Activated T-helper 1 cell treated with anti-CD3 and anti-CD28 coated beads, Interleukin-12 subunit alpha, Interleukin-12 subunit beta, Interleukin-2, Interleukin-4 antibody, amounts not matched to agents 30 ng/mL and 10 ng/mL and 1 ng/mL, durations not matched to agents 14 hours and 24 hours and 36 hours (primary cell): ENCODE measurements at regions not wholly inside any gene's neighbourhood (a gene's known extent, or its start where the extent isn't known, plus 50 kb on each side); places are given as distances from the start of the nearest gene placed in this dataset.

ENCODE experiments used
- DNase-seq: peaks from one replicate; pipeline ENCODE4 v3.0.0; 2021; ENCODE audit warnings: low spot score
- H3K27ac Mint-ChIP-seq: one replicate; pipeline ENCODE4 v1.8.0; 2021; ENCODE audit warnings: mild to moderate bottlenecking, mixed read lengths
- H3K27me3 Mint-ChIP-seq: one replicate; pipeline ENCODE4 v1.8.0; 2022; ENCODE audit warnings: mild to moderate bottlenecking, moderate library complexity, mixed read lengths; ENCODE audit not compliant: insufficient read depth
- H3K36me3 Mint-ChIP-seq: one replicate; pipeline ENCODE4 v1.8.0; 2021; ENCODE audit warnings: low read depth, mixed read lengths
- H3K4me1 Mint-ChIP-seq: one replicate; pipeline ENCODE4 v1.8.0; 2021; ENCODE audit warnings: low read depth, mixed read lengths
- H3K4me3 Mint-ChIP-seq: one replicate; pipeline ENCODE4 v1.8.0; 2021; ENCODE audit warnings: mild to moderate bottlenecking, moderate library complexity, mixed read lengths
- H3K9me3 Mint-ChIP-seq: one replicate; pipeline ENCODE4 v1.8.0; 2021; ENCODE audit warnings: mixed read lengths
- intact Hi-C: fragments of 100-400 bp; cut with micrococcal nuclease; formaldehyde crosslinking; loops from one replicate; pipeline ENCODE4 v1.15.1; 2024

- no peak for DNase-seq
- peaks cover 5% of the 10 kb centered on the region for H3K4me1 Mint-ChIP-seq
- peaks cover 66% of the 10 kb centered on the region for H3K27me3 Mint-ChIP-seq
- H3K4me3 Mint-ChIP-seq, result peak overlapping the region; percentile 39
- no peak overlapping the region for H3K27ac Mint-ChIP-seq
- no peaks in the 10 kb centered on the region for H3K36me3 Mint-ChIP-seq
- intact Hi-C loops, result no loop called here
- H3K9me3 Mint-ChIP-seq, result no peaks in the 10 kb centered on the region
These were observed 159.6 kb upstream of the SIX2 start for GRCh38 chr2:45168711-45169338.

GRCh38 chr2:45167920-45168629 is 158.8 kb upstream of the SIX2 start:
- peaks cover 5% of the 10 kb centered on the region for H3K4me1 Mint-ChIP-seq
- intact Hi-C loops, result no loop called here
- H3K36me3 Mint-ChIP-seq, result no peaks in the 10 kb centered on the region

DNA sequence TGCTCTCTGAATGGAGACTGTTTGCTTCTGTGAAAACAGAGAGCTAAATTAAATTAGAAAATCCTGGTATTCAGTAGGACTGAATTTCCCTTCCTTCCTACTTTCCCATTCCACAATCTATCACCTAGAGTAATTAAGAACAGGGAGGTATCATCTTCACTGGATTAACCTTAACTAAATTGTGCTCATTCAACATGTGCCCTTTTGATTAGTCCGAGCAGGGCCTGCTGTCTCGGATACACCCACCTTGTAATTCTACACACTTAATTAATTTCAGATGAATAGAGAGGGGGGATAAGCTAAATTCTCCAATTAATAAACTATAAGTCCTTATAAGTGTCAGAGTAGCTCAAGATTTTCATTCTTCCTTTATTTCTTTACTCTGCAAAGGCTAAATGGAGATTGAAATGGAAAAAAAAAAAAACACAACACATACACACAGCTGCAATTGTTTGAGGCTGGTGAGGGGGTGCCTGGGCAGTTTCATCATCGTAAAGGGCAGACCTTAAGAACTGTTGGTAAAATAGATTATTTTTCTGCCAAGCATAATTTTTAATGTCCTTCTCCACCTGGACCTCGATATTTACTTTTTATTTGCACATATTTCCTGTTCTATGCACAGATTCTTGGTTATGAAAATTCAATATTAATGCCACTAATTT is 157.1 kb upstream of the SIX2 start:
- intact Hi-C loops, result no loop called here
- Mint-ChIP-seq H3K4me3 (no peak overlapping the region), H3K27me3 (peaks cover 64% of the 10 kb centered on the region), H3K27ac (no peak overlapping the region), H3K4me1 (peaks cover 5% of the 10 kb centered on the region), H3K9me3 (no peaks in the 10 kb centered on the region), H3K36me3 (no peaks in the 10 kb centered on the region)
- DNase-seq, result no peak

More at GRCh38 chr2:45167920-45168629, 158.8 kb upstream of the SIX2 start:
- no peak overlapping the region for H3K27ac Mint-ChIP-seq
- H3K4me3 Mint-ChIP-seq, result no peak overlapping the region
- no peak for DNase-seq
- H3K27me3 Mint-ChIP-seq, result peaks cover 67% of the 10 kb centered on the region
- H3K9me3 Mint-ChIP-seq, result no peaks in the 10 kb centered on the region

DNA sequence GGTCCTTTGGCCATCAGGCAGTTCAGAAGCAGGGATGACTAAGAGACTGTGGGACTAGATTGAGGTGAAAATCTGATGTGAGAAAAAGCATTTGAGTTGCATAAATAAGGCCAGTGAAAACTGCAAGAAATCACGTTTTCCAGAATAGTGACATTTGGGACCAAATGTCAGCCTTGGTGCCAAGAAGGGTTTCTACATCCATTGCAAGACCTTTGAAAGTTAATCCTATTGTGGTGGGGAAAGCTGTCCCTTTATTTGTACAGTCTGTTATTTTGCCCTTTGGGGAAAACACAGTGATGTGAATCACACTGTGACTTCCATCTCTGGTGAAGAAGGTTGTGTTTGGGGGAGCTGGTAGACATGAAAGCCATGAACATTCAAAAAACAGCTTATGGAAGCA is 153.5 kb upstream of the SIX2 start:
- intact Hi-C loops, result no loop called here
- Mint-ChIP-seq H3K27ac (no peak overlapping the region), H3K27me3 (peaks cover 49% of the 10 kb centered on the region), H3K9me3 (no peaks in the 10 kb centered on the region), H3K36me3 (no peaks in the 10 kb centered on the region), H3K4me1 (no peaks in the 10 kb centered on the region), H3K4me3 (no peak overlapping the region)
- DNase-seq, result no peak

- Mint-ChIP-seq H3K9me3 (no peaks in the 10 kb centered on the region), H3K27me3 (peaks cover 10% of the 10 kb centered on the region), H3K27ac (no peak overlapping the region), H3K4me1 (no peaks in the 10 kb centered on the region), H3K4me3 (no peak overlapping the region), H3K36me3 (no peaks in the 10 kb centered on the region)
- DNase-seq, result no peak
- intact Hi-C loops, result no loop called here
These were observed 147.4 kb upstream of the SIX2 start for GRCh38 chr2:45156605-45157004.

- no peak overlapping the region for H3K27ac Mint-ChIP-seq
- DNase-seq, result no peak
- H3K27me3 Mint-ChIP-seq, result peaks cover 8% of the 10 kb centered on the region
- intact Hi-C loops, result no loop called here
- no peaks in the 10 kb centered on the region for H3K36me3 Mint-ChIP-seq
- H3K4me3 Mint-ChIP-seq, result no peak overlapping the region
- H3K9me3 Mint-ChIP-seq, result no peaks in the 10 kb centered on the region
- no peaks in the 10 kb centered on the region for H3K4me1 Mint-ChIP-seq
These were observed 145.4 kb upstream of the SIX2 start for GRCh38 chr2:45154606-45155155.

GRCh38 chr2:45154144-45154543 is 144.9 kb upstream of the SIX2 start:
- no peaks in the 10 kb centered on the region for H3K36me3 Mint-ChIP-seq
- H3K27ac Mint-ChIP-seq, result no peak overlapping the region
- intact Hi-C loops, result no loop called here
- no peak for DNase-seq
- peaks cover 9% of the 10 kb centered on the region for H3K27me3 Mint-ChIP-seq
- H3K4me1 Mint-ChIP-seq, result no peaks in the 10 kb centered on the region
- no peak overlapping the region for H3K4me3 Mint-ChIP-seq
- no peaks in the 10 kb centered on the region for H3K9me3 Mint-ChIP-seq

DNA sequence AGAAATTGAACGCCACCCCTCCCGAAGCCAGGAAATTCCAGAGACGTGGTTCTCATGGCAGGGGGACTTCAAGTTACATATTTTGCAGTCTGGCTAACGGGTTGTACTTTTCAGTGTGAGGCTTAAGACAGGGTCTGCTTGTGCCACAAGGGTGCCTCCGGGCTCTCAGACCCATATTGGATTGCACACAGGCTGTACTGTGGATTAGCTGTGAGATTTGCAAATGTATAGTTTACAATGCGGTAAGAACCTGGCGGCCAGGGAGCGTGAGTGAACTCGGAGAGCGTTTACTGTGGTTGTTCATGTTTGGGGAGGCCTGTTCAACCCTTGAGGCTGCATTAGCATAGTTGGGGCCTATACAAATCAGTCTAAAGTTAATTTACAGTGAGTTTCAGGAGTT is 143.9 kb upstream of the SIX2 start:
- Mint-ChIP-seq H3K9me3 (no peaks in the 10 kb centered on the region), H3K27me3 (peaks cover 9% of the 10 kb centered on the region), H3K4me1 (no peaks in the 10 kb centered on the region), H3K27ac (no peak overlapping the region), H3K36me3 (no peaks in the 10 kb centered on the region), H3K4me3 (no peak overlapping the region)
- intact Hi-C loops, result no loop called here
- no peak for DNase-seq

DNA sequence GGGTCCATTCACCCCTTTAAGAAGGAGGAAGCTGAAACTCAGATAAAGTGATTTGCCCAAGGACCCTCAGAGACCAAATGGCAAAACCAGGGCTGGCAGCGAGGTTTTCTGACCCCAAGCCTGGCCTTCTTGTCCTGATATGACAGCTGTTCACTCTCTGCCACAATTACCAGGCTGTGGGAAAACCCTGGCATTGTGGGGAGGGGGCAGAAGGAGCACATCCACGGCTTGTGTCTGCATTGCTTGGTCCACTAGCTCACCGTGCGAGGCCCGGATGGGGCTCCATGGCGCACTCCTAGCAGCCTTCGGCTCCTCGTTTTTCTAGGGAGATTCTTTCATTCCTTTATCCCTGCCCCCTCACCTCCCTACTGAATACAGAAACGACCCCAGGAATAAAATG is 143.4 kb upstream of the SIX2 start:
- intact Hi-C loops, result no loop called here
- Mint-ChIP-seq H3K9me3 (no peaks in the 10 kb centered on the region), H3K27ac (no peak overlapping the region), H3K36me3 (no peaks in the 10 kb centered on the region), H3K4me3 (no peak overlapping the region), H3K27me3 (peaks cover 7% of the 10 kb centered on the region), H3K4me1 (no peaks in the 10 kb centered on the region)
- DNase-seq, result no peak

DNA sequence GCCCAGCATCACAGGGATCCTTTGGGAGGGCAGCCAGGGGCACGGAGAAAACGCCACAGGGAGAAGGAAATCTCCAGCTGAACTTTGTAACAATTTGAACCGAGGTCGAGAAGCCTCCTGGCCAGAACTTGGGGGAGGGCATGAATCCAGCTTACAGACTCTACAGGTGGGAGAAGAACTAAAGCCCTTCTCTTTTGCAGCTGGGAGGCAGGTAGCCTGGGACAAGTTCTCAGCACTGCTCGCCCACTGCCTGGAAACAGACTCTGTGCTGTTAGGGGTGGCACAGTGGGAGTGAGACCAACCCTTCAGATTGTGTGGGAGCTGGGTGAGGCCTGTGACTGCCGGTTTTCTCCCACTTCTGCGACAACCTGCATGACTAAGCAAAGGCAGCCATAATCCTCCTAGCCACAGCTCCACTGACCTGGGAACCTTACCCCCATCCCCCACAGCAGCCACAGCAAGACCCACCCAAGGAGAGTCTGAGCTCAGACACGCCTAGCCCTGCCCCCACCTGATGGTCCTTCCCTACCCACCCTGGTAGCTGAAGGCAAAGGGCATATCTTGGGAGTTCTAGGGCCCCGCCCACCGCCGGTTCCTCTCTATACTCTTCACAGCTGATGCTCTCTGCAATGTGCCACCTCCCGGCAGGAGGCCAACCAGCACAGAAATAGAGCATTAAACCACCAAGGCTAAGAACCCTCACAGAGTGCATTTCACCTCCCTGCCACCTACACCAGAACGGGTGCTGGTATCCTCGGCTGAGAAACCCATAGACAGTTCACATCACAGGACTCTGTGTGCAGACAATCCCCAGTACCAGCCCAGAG is 136.0 kb upstream of the SIX2 start:
- DNase-seq, result no peak

DNA sequence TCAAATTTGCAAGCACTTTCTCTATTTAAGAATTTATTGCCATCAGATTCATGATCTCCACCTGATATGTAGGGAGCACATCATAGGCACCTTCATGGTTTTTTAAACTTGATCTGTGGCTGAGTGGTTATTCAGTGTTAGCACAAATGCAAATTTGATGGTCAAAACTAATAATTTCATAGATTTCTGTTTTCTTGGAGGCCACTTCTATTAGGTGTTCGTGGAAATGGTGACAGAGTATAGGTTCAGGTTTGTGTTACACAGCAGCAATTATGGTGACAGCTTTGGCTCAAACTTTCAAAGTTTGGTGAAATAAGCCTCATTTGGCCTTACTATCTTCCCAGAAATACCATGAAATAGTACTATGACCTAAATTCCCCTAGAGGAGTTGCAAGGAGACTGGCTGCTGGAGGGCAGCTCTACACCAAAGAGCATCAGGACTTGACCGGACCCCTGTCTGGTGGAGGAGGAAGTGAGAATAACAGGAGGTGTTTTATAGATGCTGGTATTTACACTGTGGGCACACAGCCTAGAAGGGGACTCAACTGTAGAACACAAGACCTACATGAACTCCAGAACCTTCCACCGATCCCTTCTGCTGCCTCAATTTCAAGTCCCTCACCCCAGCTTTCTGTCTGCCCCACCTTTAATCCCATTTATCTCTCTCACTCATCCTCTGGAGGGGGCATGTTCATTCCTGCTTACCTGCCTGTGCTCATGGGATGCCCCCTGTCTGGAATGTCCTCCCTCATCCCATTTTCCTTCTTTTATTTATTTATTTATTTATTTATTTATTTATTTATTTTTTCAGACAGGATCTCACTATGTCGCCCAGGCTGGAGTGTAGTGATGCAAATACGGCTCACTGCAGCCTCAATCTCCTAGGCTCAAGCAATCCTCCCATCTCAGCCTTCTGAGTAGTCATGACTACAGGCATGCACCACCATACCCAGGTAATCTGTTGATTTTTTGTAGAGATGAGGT is 132.9 kb upstream of the SIX2 start:
- intact Hi-C loops, result no loop called here
- H3K27me3 Mint-ChIP-seq, result peaks cover 21% of the 10 kb centered on the region
- H3K4me3 Mint-ChIP-seq, result no peak overlapping the region
- no peaks in the 10 kb centered on the region for H3K36me3 Mint-ChIP-seq
- H3K9me3 Mint-ChIP-seq, result no peaks in the 10 kb centered on the region
- DNase-seq, result no peak
- no peak overlapping the region for H3K27ac Mint-ChIP-seq
- no peaks in the 10 kb centered on the region for H3K4me1 Mint-ChIP-seq

More for the DNA sequence above, 136.0 kb upstream of the SIX2 start:
- Mint-ChIP-seq H3K27ac (no peak overlapping the region), H3K27me3 (peaks cover 29% of the 10 kb centered on the region), H3K36me3 (no peaks in the 10 kb centered on the region), H3K4me1 (no peaks in the 10 kb centered on the region), H3K4me3 (no peak overlapping the region), H3K9me3 (no peaks in the 10 kb centered on the region)
- intact Hi-C loops, result no loop called here

DNA sequence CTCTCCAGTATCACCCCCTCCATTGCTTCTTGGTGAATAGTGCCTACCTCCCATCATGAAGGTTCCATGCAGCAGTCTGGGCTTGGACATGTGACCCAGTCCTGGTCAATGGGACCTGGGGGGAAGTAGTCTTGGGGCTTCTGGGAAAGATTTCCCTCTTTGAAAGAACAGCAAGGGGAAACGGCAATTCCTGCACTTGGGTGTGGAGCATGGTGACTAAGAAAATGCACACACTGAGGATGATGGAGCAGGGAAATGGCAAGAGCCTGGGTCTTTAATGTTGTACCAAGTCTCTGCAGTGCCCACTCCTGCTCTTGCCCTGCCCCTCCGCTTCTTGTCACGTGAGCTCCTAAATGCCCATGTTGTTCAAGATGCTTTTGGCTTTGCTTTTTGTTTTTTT is 131.4 kb upstream of the SIX2 start:
- Mint-ChIP-seq H3K27ac (no peak overlapping the region), H3K4me1 (no peaks in the 10 kb centered on the region), H3K36me3 (no peaks in the 10 kb centered on the region), H3K27me3 (peaks cover 19% of the 10 kb centered on the region), H3K4me3 (no peak overlapping the region), H3K9me3 (no peaks in the 10 kb centered on the region)
- DNase-seq, result no peak
- intact Hi-C loops, result no loop called here
